ENCODE measurements at regions not wholly inside any gene's neighbourhood (a gene's known extent, or its start where the extent isn't known, plus 50 kb on each side); places are given as distances from the start of the nearest gene placed in this dataset.

- no peak for DNase-seq
These were observed 216.4 kb downstream of the ANKRD60 start for GRCh38 chr20:58011947-58012610.

- DNase-seq = no peak
These were observed 217.1 kb downstream of the ANKRD60 start for GRCh38 chr20:58011106-58011946.

- DNase-seq = no peak
These were observed 217.8 kb downstream of the ANKRD60 start for GRCh38 chr20:58010666-58011065.

- DNase-seq = no peak
These were observed 218.3 kb downstream of the ANKRD60 start for GRCh38 chr20:58010186-58010585.

- no peak for DNase-seq
These were observed 219.6 kb downstream of the ANKRD60 start for GRCh38 chr20:58008866-58009265.

- no peak for DNase-seq
These were observed 220.0 kb downstream of the ANKRD60 start for GRCh38 chr20:58008413-58008812.

GRCh38 chr20:58007947-58008346 is 220.5 kb downstream of the ANKRD60 start:
- DNase-seq = no peak

GRCh38 chr20:58006346-58007316 is 221.8 kb downstream of the ANKRD60 start:
- DNase-seq = no peak

- DNase-seq = no peak
These were observed 222.7 kb downstream of the ANKRD60 start for GRCh38 chr20:58005581-58006345.

- DNase-seq = no peak
These were observed 223.6 kb downstream of the ANKRD60 start for GRCh38 chr20:58004900-58005299.

- DNase-seq = no peak
These were observed 224.3 kb downstream of the ANKRD60 start for GRCh38 chr20:58004146-58004545.

GRCh38 chr20:58003525-58003924 is 224.9 kb downstream of the ANKRD60 start:
- no peak for DNase-seq

GRCh38 chr20:58002901-58003300 is 225.6 kb downstream of the ANKRD60 start:
- no peak for DNase-seq

GRCh38 chr20:58001946-58002345 is 226.5 kb downstream of the ANKRD60 start:
- no peak for DNase-seq

- no peak for DNase-seq
These were observed 227.1 kb downstream of the ANKRD60 start for GRCh38 chr20:58001381-58001780.

GRCh38 chr20:58000861-58001260 is 227.6 kb downstream of the ANKRD60 start:
- no peak for DNase-seq

- no peak for DNase-seq
These were observed 228.9 kb downstream of the ANKRD60 start for GRCh38 chr20:57999465-58000111.

- DNase-seq = no peak
These were observed 229.4 kb downstream of the ANKRD60 start for GRCh38 chr20:57998981-57999464.

GRCh38 chr20:57998276-57998675 is 230.2 kb downstream of the ANKRD60 start:
- DNase-seq = no peak

- DNase-seq = no peak
These were observed 231.2 kb downstream of the ANKRD60 start for GRCh38 chr20:57996936-57997890.
